ENCODE measurements at regions not wholly inside any gene's neighbourhood (a gene's known extent, or its start where the extent isn't known, plus 50 kb on each side); places are given as distances from the start of the nearest gene placed in this dataset.

DNA sequence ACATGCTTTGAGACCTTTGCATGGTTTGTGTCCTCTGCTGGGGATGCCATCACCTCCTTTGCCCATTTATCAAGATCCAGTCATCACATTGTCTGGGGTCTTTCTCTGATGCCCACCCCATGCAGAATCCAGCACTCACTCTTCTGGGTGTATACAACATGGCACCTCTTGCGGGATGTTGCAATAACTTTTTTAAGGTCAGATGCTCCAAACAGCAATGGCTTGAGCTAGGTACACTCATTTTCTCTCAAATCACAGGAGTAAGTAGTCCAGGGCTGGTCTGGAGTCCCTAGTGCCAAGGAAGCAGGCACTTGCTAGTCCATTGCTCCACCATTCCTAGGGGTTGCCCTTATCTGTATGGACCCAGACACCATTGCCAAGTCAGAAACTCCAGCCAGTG is 196.6 kb upstream of the KCNG1 start:
- Histone ChIP-seq H3K27me3 (ENCODE audit: control insufficient read depth in 2 of 2, insufficient read depth in 2 of 2, low read length in 2 of 2) (peaks cover 12 to 25% of the 10 kb centered on the region in 2 experiments), H3K4me3 (replicated peaks in 1 of 3; ENCODE audit: insufficient read depth in 1 of 3, low read depth in 1 of 3, low read length in 3 of 3) (no peak overlapping the region), H3K27ac (ENCODE audit: insufficient read depth, low read depth, low read length) (no peak overlapping the region), H3K36me3 (ENCODE audit: control insufficient read depth in 2 of 2, extremely low read depth in 1 of 2, insufficient read depth in 2 of 2, low read length in 2 of 2) (no peaks in the 10 kb centered on the region), H4K20me1 (replicated peaks; ENCODE audit: control insufficient read depth, extremely low read depth, insufficient read depth, low read length) (no peaks in the 10 kb centered on the region), H3K4me1 (ENCODE audit: control insufficient read depth, extremely low read depth, insufficient read depth, low read length) (no peaks in the 10 kb centered on the region), H3K4me2 (ENCODE audit: insufficient read depth, low read length) (no peak overlapping the region), H3K9ac (replicated peaks; ENCODE audit: extremely low read depth, insufficient read depth, low read length) (no peak overlapping the region), H3K9me1 (replicated peaks; ENCODE audit: control insufficient read depth, extremely low read depth, insufficient read depth, low read length) (no peaks in the 10 kb centered on the region), H3K9me3 (replicated peaks; ENCODE audit: control insufficient read depth, insufficient read depth, low read length) (no peaks in the 10 kb centered on the region), H2AFZ (ENCODE audit: low read depth, low read length) (no peak overlapping the region), H3K79me2 (ENCODE audit: control insufficient read depth, insufficient read depth, low read length) (no peaks in the 10 kb centered on the region)
- BruUV-seq (replicated peaks): no TSS peak
- ChIA-PET CTCF (interaction anchor here (3.7 kb wide), 1 partner anchor 87 kb away, joined by 34 read pairs; no protein-coding TSS in a partner anchor), POLR2A (no interaction called here)
- DNase-seq (ENCODE audit: low read depth, low spot score) (no peak), FAIRE-seq (no peak)
- intact Hi-C loops (cut with micrococcal nuclease) (no loop called here), dilution Hi-C loops (cut with MboI; ENCODE audit: extremely low pct_ligation_motif_present, low sequenced_read_pairs) (no loop called here)
- TF ChIP-seq EZH2 (IDR thresholded peaks at IDR 0.05; ENCODE audit: borderline replicate concordance, low read depth, low read length, severe bottlenecking): no peak
- no peak for TF ChIP-seq POLR2AphosphoS5 (IDR thresholded peaks at IDR 0.05; ENCODE audit: insufficient read depth, low read depth, low read length)
- TF ChIP-seq, protein P1, sequence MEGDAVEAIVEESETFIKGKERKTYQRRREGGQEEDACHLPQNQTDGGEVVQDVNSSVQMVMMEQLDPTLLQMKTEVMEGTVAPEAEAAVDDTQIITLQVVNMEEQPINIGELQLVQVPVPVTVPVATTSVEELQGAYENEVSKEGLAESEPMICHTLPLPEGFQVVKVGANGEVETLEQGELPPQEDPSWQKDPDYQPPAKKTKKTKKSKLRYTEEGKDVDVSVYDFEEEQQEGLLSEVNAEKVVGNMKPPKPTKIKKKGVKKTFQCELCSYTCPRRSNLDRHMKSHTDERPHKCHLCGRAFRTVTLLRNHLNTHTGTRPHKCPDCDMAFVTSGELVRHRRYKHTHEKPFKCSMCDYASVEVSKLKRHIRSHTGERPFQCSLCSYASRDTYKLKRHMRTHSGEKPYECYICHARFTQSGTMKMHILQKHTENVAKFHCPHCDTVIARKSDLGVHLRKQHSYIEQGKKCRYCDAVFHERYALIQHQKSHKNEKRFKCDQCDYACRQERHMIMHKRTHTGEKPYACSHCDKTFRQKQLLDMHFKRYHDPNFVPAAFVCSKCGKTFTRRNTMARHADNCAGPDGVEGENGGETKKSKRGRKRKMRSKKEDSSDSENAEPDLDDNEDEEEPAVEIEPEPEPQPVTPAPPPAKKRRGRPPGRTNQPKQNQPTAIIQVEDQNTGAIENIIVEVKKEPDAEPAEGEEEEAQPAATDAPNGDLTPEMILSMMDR (IDR thresholded peaks at IDR 0.05; ENCODE audit: extremely low read depth in 1 of 2, insufficient read depth in 1 of 2, low read depth in 1 of 2, low read length in 2 of 2): no peak
- TF ChIP-seq FOS (IDR thresholded peaks at IDR 0.05; ENCODE audit: borderline replicate concordance, insufficient read depth, low read length): no peak
- TF ChIP-seq POLR2A (IDR thresholded peaks at IDR 0.05; ENCODE audit: low read depth, low read length): no peak
- TF ChIP-seq GATA2 (IDR thresholded peaks at IDR 0.05; ENCODE audit: insufficient read depth, insufficient read length, low read depth, low read length): no peak
- no peak for TF ChIP-seq JUN (IDR thresholded peaks at IDR 0.05; ENCODE audit: borderline replicate concordance, insufficient read depth, insufficient read length, low read depth)
- no peak for TF ChIP-seq MYC (IDR thresholded peaks at IDR 0.05; ENCODE audit: low read depth, low read length)
- no peak for TF ChIP-seq MAX (IDR thresholded peaks at IDR 0.05; ENCODE audit: insufficient read depth, insufficient read length)
